Adrenal gland (tissue), 5 donors: ENCODE measurements at regions not wholly inside any gene's neighbourhood (a gene's known extent, or its start where the extent isn't known, plus 50 kb on each side); places are given as distances from the start of the nearest gene placed in this dataset.

ENCODE experiments used
- CTCF ChIP-seq, 6 experiments: fragments of 450-650 bp in 4 of 6; fragments of 200-600 bp in 2 of 6; sonication (generic) in 1 of 6; IDR thresholded peaks; 1 replicate in 5 of 6; 2 replicates in 1 of 6; pipeline versions ENCODE4 v1.5.1 to v1.8.0; 2016 to 2021; ENCODE audit warnings: antibody characterized with exemption in 6 of 6, mild to moderate bottlenecking in 2 of 6, moderate library complexity in 1 of 6
- POLR2A ChIP-seq, 2 donors: fragments of 450-650 bp; IDR thresholded peaks; one replicate each; pipeline ENCODE4 v1.6.1; 2017; ENCODE audit warnings: antibody characterized with exemption in 2 of 2, mild to moderate bottlenecking in 2 of 2, moderate library complexity in 1 of 2
- donor health status: DM: no; HTN: no; CAD: no.

GRCh38 chr11:119803139-119803538 lies 74.1 kb upstream of the NECTIN1 start:
- no peak for TF ChIP-seq CTCF (IDR thresholded peaks at IDR 0.05)
- no peak for TF ChIP-seq POLR2A (IDR thresholded peaks at IDR 0.05)
